ENCODE measurements at regions not wholly inside any gene's neighbourhood (a gene's known extent, or its start where the extent isn't known, plus 50 kb on each side); places are given as distances from the start of the nearest gene placed in this dataset.

DNA sequence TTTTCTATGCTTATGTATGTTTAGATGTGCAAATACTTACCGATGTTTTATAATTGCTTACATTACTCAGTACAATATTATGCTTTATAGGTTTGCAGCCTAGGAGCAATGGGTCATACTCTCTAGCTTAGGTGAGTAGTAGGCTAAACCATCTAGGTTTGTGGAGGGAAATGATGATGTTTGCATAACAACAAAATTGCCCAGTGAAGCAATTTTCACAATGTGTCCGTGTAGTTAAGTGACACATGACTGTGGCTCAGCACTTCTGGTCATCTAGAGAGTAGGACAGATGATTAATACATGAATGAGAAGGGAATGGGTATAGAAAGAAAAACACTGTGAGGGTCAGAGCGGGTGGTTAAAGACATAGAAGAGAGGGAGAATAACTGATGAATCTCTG is 2116.2 kb upstream of the PIK3C3 start:
- H3K36me3 ChIP-seq, result no peaks in the 10 kb centered on the region
- WGBS, 2 donors, result 64 to 81% methylated on average over 3 of the region's 3 CpGs
- H3K9me3 ChIP-seq, result no peaks in the 10 kb centered on the region
- no peaks in the 10 kb centered on the region for H3K27me3 ChIP-seq
- DNase-seq, result no peak
- no peak overlapping the region for H3K27ac ChIP-seq
- H3K4me3 ChIP-seq, result no peak overlapping the region
- intact Hi-C loops (cut with DNase I), result no loop called here
- TF ChIP-seq EP300 (IDR thresholded peaks at IDR 0.05) (no peak), CTCF (IDR thresholded peaks at IDR 0.05) (no peak), POLR2AphosphoS5 (IDR thresholded peaks at IDR 0.05) (no peak), POLR2A (IDR thresholded peaks at IDR 0.05) (no peak)
- peaks cover 0 to 21% (median 13%) of the 10 kb centered on the region in 4 donors for H3K4me1 ChIP-seq

DNA sequence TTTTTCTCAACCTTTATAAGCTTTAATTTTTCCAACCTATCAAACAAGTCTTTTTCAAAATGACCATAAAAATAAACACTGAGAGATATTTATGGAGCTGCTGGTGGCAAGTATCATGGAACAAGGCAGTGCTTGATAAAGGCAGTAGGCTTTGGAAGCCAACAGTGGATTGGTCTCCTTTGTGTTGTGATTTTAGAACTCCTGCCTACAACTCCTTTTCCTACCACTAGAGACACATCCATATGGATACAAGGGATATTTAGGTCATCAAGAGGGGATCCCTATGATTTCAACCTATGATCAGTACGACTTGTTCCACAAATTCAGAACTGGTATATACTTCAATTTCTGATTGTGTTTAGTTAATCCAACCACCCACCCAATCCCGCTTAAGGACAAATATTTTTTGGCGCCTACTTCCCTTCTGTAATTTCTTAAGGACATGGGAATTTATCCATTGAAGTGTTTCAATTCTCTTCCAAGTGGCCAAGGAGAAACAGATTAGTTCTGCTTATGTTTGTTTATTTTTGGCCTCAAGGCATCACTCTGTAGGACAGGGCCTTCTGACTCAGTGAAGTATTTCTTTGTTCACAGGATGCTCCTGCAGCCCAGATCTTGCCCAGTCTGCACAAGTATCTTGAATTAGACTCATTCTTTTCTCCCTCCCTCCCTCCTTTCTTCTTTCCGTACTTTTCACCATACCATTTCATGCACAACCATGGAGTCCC is 2119.6 kb upstream of the PIK3C3 start:
- H3K27ac ChIP-seq, result no peak overlapping the region
- no peaks in the 10 kb centered on the region for H3K36me3 ChIP-seq
- intact Hi-C loops (cut with DNase I), result no loop called here
- H3K4me1 ChIP-seq, result peaks cover 0 to 1% (median under 1%) of the 10 kb centered on the region in 4 donors
- H3K27me3 ChIP-seq, result no peaks in the 10 kb centered on the region
- no peak for DNase-seq
- TF ChIP-seq POLR2A (IDR thresholded peaks at IDR 0.05) (no peak), POLR2AphosphoS5 (IDR thresholded peaks at IDR 0.05) (no peak), CTCF (IDR thresholded peaks at IDR 0.05) (no peak), EP300 (IDR thresholded peaks at IDR 0.05) (no peak)
- H3K4me3 ChIP-seq, result no peak overlapping the region
- WGBS, 2 donors, result 79 to 84% methylated on average over 4 of the region's 4 CpGs
- no peaks in the 10 kb centered on the region for H3K9me3 ChIP-seq

DNA sequence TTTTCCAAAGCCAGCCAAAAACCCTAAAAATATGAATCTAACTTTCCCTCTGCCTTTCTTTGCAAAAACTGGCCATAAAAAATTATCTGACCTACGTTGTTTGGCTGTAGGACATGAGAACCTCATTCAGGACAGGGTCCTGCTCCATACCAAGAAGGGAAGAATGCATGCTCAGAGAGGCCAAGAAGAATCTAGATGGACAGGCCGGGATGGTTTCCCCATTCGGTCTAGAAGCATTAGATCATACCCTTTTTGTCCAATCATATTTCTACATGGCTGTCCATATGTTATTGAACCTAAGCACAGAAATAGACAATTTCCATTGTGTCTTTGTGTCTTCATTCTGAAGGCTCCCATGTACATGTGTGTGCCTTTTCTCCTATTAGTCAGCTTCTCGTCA is 2120.4 kb upstream of the PIK3C3 start:
- no peak for DNase-seq
- H3K4me1 ChIP-seq, result no peaks in the 10 kb centered on the region
- no peaks in the 10 kb centered on the region for H3K36me3 ChIP-seq
- intact Hi-C loops (cut with DNase I), result no loop called here
- no peaks in the 10 kb centered on the region for H3K9me3 ChIP-seq
- H3K27ac ChIP-seq, result no peak overlapping the region
- no peaks in the 10 kb centered on the region for H3K27me3 ChIP-seq
- 83 to 90% methylated on average over 4 of the region's 4 CpGs for WGBS, 2 donors
- H3K4me3 ChIP-seq, result no peak overlapping the region
- no peak for TF ChIP-seq CTCF (IDR thresholded peaks at IDR 0.05)
- no peak for TF ChIP-seq EP300 (IDR thresholded peaks at IDR 0.05)
- TF ChIP-seq POLR2AphosphoS5 (IDR thresholded peaks at IDR 0.05), result no peak
- TF ChIP-seq POLR2A (IDR thresholded peaks at IDR 0.05), result no peak

DNA sequence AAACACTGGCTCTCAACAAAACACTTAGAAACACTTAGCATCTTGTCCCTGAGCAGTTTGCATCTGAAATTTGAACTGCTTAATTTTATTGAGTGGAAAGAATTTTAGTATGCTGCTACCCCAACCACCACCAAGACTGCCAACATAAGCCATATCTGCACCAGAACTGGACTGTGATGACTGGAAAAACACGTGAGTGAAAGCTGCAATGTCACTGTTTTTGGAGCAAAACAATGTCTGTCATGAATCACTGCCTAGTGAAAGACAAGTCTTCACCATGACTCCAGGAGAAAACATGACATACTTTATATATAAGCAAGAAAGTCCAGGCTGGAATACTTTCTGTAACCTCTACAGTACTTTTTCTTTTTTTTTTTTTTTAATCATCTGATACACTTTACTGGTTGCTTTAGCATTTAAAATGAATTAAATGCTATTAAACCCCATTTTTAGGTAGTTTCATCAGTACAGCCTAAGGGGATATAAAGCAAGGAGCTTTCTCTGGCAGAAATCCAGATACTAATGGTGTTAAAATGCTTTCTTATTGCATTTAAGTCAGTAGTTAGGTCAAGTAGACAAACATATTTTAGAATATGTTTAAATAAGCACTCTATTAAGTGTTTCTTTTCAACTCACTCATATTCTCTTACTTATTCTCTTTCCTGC is 2129.4 kb upstream of the PIK3C3 start:
- Histone ChIP-seq H3K27ac (no peak overlapping the region), H3K4me1 (no peaks in the 10 kb centered on the region), H3K27me3 (no peaks in the 10 kb centered on the region), H3K9me3 (no peaks in the 10 kb centered on the region), H3K36me3 (no peaks in the 10 kb centered on the region), H3K4me3 (no peak overlapping the region)
- intact Hi-C loops (cut with DNase I), result no loop called here
- no peak for TF ChIP-seq CTCF (IDR thresholded peaks at IDR 0.05)
- no peak for TF ChIP-seq EP300 (IDR thresholded peaks at IDR 0.05)
- TF ChIP-seq POLR2AphosphoS5 (IDR thresholded peaks at IDR 0.05), result no peak
- no peak for TF ChIP-seq POLR2A (IDR thresholded peaks at IDR 0.05)
- 34 to 40% methylated on average over 1 of the region's 1 CpG for WGBS, 2 donors
- no peak for DNase-seq

All from sigmoid colon (tissue), 6 donors.